Mucosa of descending colon (tissue), 3 donors: ENCODE measurements at regions not wholly inside any gene's neighbourhood (a gene's known extent, or its start where the extent isn't known, plus 50 kb on each side); places are given as distances from the start of the nearest gene placed in this dataset.

ENCODE experiments used
- ATAC-seq: fragments of 200-7000 bp; cut with Tn5 transposase; one replicate; pipeline ENCODE4 v1.9.1; 2020; ENCODE audit warnings: mild to moderate bottlenecking, moderate library complexity
- DNase-seq, 3 donors: peaks; one replicate each; pipeline ENCODE4 v3.0.0-alpha.2; 2020
- H3K36me3 ChIP-seq: fragments of 200-600 bp; one replicate; pipeline ENCODE4 v1.8.0; 2021; ENCODE audit warnings: low read depth, mild to moderate bottlenecking
- H3K4me1 ChIP-seq: fragments of 200-600 bp; one replicate; pipeline ENCODE4 v1.8.0; 2021; ENCODE audit warnings: low read depth, mild to moderate bottlenecking
- H3K4me3 ChIP-seq: fragments of 200-600 bp; one replicate; pipeline ENCODE4 v1.8.0; 2021; ENCODE audit warnings: mild to moderate bottlenecking
- H3K9me3 ChIP-seq: fragments of 200-600 bp; one replicate; pipeline ENCODE4 v1.8.0; 2021; ENCODE audit warnings: mild to moderate bottlenecking
- CTCF ChIP-seq: fragments of 200-600 bp; IDR thresholded peaks from one replicate; pipeline ENCODE4 v1.8.0; 2022; ENCODE audit warnings: antibody characterized with exemption, mild to moderate bottlenecking
- intact Hi-C, 2 donors: fragments of 100-400 bp; cut with DNase I in 1 of 2; cut with micrococcal nuclease in 1 of 2; formaldehyde crosslinking; loops; one replicate each; pipeline versions ENCODE4 v1.11.0 to v1.11.1; 2022; cut with DNase I, micrococcal nuclease
- donor health status: DM: no; HTN: no; CAD: no; lungs with moderate emphysema.
- donor health status: DM: no; HTN: no; CAD: no.
- donor health status: DM: no; HTN: yes; CAD: no.

- no peak overlapping the region for H3K4me3 ChIP-seq
- no peak for TF ChIP-seq CTCF
- H3K4me1 ChIP-seq: no peaks in the 10 kb centered on the region
- ATAC-seq (no peak), DNase-seq (no peak)
- no peaks in the 10 kb centered on the region for H3K9me3 ChIP-seq
- no peaks in the 10 kb centered on the region for H3K36me3 ChIP-seq
- intact Hi-C loops: no loop called here
These were observed 320.8 kb upstream of the CTNNB1 start for GRCh38 chr3:40878464-40878905.

GRCh38 chr3:40885430-40885829 lies 313.9 kb upstream of the CTNNB1 start:
- H3K4me1 ChIP-seq: no peaks in the 10 kb centered on the region
- no peak for DNase-seq
- H3K36me3 ChIP-seq: no peaks in the 10 kb centered on the region
- H3K9me3 ChIP-seq: no peaks in the 10 kb centered on the region
- no peak for TF ChIP-seq CTCF
- intact Hi-C loops: no loop called here
- no peak overlapping the region for H3K4me3 ChIP-seq
- no peak for ATAC-seq

- Histone ChIP-seq H3K4me3 (no peak overlapping the region), H3K9me3 (no peaks in the 10 kb centered on the region), H3K4me1 (no peaks in the 10 kb centered on the region), H3K36me3 (no peaks in the 10 kb centered on the region)
- no peak for ATAC-seq
- intact Hi-C loops: no loop called here
- DNase-seq: no peak
- no peak for TF ChIP-seq CTCF
These were observed 312.5 kb upstream of the CTNNB1 start for GRCh38 chr3:40886660-40887425.

- H3K9me3 ChIP-seq: no peaks in the 10 kb centered on the region
- TF ChIP-seq CTCF: no peak
- H3K4me1 ChIP-seq: no peaks in the 10 kb centered on the region
- intact Hi-C loops: no loop called here
- ATAC-seq (no peak), DNase-seq (no peak)
- H3K4me3 ChIP-seq: no peak overlapping the region
- no peaks in the 10 kb centered on the region for H3K36me3 ChIP-seq
These were observed 308.1 kb upstream of the CTNNB1 start for GRCh38 chr3:40891186-40891585.

GRCh38 chr3:40895109-40895508 lies 304.2 kb upstream of the CTNNB1 start:
- intact Hi-C loops: no loop called here
- H3K36me3 ChIP-seq: no peaks in the 10 kb centered on the region
- H3K4me3 ChIP-seq: no peak overlapping the region
- TF ChIP-seq CTCF: no peak
- no peaks in the 10 kb centered on the region for H3K9me3 ChIP-seq
- no peaks in the 10 kb centered on the region for H3K4me1 ChIP-seq
- ATAC-seq (peak; percentile 52), DNase-seq (no peak)
